Esophagus squamous epithelium (tissue), 4 donors: ENCODE measurements at regions not wholly inside any gene's neighbourhood (a gene's known extent, or its start where the extent isn't known, plus 50 kb on each side); places are given as distances from the start of the nearest gene placed in this dataset.

ENCODE experiments used
- CTCF ChIP-seq, 6 experiments: fragments of 450-650 bp in 4 of 6; fragments of 200-600 bp in 2 of 6; sonication (generic) in 2 of 6; IDR thresholded peaks; one replicate each; pipeline ENCODE4 v1.5.1; 2016 to 2019; ENCODE audit warnings: antibody characterized with exemption in 6 of 6, mild to moderate bottlenecking in 4 of 6, moderate library complexity in 4 of 6
- POLR2A ChIP-seq, 4 donors: fragments of 450-650 bp; IDR thresholded peaks; one replicate each; pipeline ENCODE4 v1.6.1; 2017; ENCODE audit warnings: antibody characterized with exemption in 4 of 4, mild to moderate bottlenecking in 4 of 4, moderate library complexity in 3 of 4

- TF ChIP-seq CTCF (IDR thresholded peaks at IDR 0.05), result no peak
- no peak for TF ChIP-seq POLR2A (IDR thresholded peaks at IDR 0.05)
Measured at GRCh38 chr12:25301798-25302197, 51.1 kb upstream of the KRAS start.
